Keratinocyte (primary cell): ENCODE measurements at regions not wholly inside any gene's neighbourhood (a gene's known extent, or its start where the extent isn't known, plus 50 kb on each side); places are given as distances from the start of the nearest gene placed in this dataset.

Experiments
- EZH2 ChIP-seq: IDR thresholded peaks from one replicate; pipeline ENCODE4 v1.6.1; 2012; ENCODE audit warnings: inconsistent platforms, mild to moderate bottlenecking, low read length, moderate library complexity
- TF ChIP-seq, protein P1 (sequence below), 3 experiments: IDR thresholded peaks in 1 of 3; conservative IDR thresholded peaks in 1 of 3; optimal IDR thresholded peaks in 1 of 3; 2 replicates in 2 of 3; 3 replicates in 1 of 3; pipeline versions ENCODE3 to v1.5.1; 2011; ENCODE audit warnings: low read length in 3 of 3, mild to moderate bottlenecking in 3 of 3, moderate library complexity in 2 of 3, control low read depth in 1 of 3, inconsistent platforms in 1 of 3; ENCODE audit not compliant: insufficient read depth in 2 of 3; ENCODE audit errors: extremely low read depth in 1 of 3

GRCh38 chr21:15255261-15255660 is 190.5 kb upstream of the NRIP1 start:
- TF ChIP-seq, protein P1, sequence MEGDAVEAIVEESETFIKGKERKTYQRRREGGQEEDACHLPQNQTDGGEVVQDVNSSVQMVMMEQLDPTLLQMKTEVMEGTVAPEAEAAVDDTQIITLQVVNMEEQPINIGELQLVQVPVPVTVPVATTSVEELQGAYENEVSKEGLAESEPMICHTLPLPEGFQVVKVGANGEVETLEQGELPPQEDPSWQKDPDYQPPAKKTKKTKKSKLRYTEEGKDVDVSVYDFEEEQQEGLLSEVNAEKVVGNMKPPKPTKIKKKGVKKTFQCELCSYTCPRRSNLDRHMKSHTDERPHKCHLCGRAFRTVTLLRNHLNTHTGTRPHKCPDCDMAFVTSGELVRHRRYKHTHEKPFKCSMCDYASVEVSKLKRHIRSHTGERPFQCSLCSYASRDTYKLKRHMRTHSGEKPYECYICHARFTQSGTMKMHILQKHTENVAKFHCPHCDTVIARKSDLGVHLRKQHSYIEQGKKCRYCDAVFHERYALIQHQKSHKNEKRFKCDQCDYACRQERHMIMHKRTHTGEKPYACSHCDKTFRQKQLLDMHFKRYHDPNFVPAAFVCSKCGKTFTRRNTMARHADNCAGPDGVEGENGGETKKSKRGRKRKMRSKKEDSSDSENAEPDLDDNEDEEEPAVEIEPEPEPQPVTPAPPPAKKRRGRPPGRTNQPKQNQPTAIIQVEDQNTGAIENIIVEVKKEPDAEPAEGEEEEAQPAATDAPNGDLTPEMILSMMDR (optimal IDR thresholded peaks at IDR 0.05 in 1 of 3, IDR thresholded peaks at IDR 0.05 in 1 of 3, conservative IDR thresholded peaks at IDR 0.05 in 1 of 3; ENCODE audit: extremely low read depth in 1 of 3, insufficient read depth in 2 of 3, low read length in 3 of 3) = no peak
- TF ChIP-seq EZH2 = no peak
